ENCODE measurements at regions not wholly inside any gene's neighbourhood (a gene's known extent, or its start where the extent isn't known, plus 50 kb on each side); places are given as distances from the start of the nearest gene placed in this dataset.

DNA sequence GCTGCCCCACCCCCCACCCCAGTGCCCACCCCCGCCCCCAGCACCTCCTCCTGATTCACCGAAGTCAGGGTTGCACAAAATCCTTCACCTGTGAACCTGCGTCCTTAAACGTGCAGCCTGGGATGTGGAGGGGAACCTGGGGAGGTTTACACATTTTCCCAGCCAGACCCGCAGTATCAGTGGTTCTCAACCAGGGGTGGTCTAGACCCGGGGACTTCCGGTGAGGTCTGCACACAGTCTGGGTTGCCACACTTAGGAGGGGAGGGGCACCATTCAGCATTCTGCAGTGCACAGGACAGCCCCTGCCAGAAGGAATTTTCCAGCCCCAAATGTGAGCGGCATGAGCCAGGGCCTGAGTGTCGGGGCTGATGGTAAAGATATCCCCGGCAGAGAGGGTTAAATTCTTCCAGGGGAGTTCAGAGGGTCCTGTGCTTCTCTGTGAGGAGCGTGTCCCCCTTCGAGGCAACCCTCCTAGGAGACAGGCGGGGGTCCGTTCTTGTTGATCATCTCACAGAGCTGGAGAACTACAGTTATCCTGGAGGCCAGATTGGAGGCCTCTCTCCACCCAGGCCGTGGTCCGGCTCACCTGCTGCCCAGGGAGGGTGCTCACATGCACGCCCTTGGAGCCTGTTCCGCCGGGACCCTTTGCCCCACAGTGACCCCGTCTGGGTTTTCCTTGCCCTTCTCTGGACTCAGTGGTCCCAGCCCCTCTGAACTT, 113.6 kb downstream of the SIK1 start:
- H3K9me3 ChIP-seq (ENCODE audit: low read depth, low read length, poor library complexity, severe bottlenecking) = no peaks in the 10 kb centered on the region

DNA sequence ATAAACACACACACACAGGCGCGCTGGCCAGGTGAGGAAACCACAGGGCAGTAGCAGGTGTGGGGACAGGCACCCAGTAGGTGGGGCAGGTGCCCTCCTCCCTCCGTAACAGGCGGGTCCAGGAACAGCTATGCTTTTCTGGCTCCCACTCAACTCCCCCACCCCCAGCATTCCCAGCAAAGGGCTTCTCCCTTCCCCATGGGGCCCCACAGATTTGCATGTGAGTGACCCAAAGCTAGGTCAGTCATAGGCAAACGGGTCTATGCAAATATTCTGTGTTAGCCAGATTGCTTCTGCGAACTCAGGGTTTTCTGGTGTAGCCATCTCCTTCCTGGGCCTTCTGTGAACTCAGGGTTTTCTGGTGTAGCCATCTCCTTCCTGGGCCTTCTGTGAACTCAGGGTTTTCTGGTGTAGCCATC, 114.2 kb downstream of the SIK1 start:
- CTCF ChIA-PET = no interaction called here
- Histone ChIP-seq H3K4me3 (ENCODE audit: low read depth, low read length, poor library complexity, severe bottlenecking) (no peak overlapping the region), H3K9me3 (ENCODE audit: low read depth, low read length, poor library complexity, severe bottlenecking) (no peaks in the 10 kb centered on the region), H3K4me1 (ENCODE audit: insufficient read depth, low read length, poor library complexity, severe bottlenecking) (no peaks in the 10 kb centered on the region), H3K27ac (ENCODE audit: low read depth, low read length, poor library complexity, severe bottlenecking) (no peak overlapping the region), H3K27me3 (replicated peaks; ENCODE audit: insufficient read depth, low read depth, low read length, poor library complexity) (no peaks in the 10 kb centered on the region), H3K36me3 (ENCODE audit: insufficient read depth, low read length, poor library complexity, severe bottlenecking) (no peaks in the 10 kb centered on the region)
- no TSS peak for BruUV-seq (replicated peaks)
- TF ChIP-seq, protein P1, sequence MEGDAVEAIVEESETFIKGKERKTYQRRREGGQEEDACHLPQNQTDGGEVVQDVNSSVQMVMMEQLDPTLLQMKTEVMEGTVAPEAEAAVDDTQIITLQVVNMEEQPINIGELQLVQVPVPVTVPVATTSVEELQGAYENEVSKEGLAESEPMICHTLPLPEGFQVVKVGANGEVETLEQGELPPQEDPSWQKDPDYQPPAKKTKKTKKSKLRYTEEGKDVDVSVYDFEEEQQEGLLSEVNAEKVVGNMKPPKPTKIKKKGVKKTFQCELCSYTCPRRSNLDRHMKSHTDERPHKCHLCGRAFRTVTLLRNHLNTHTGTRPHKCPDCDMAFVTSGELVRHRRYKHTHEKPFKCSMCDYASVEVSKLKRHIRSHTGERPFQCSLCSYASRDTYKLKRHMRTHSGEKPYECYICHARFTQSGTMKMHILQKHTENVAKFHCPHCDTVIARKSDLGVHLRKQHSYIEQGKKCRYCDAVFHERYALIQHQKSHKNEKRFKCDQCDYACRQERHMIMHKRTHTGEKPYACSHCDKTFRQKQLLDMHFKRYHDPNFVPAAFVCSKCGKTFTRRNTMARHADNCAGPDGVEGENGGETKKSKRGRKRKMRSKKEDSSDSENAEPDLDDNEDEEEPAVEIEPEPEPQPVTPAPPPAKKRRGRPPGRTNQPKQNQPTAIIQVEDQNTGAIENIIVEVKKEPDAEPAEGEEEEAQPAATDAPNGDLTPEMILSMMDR (conservative IDR thresholded peaks at IDR 0.05; ENCODE audit: low read depth, low read length) = no peak
- POLR2A ChIA-PET (ENCODE audit: low non-redundant PET) = interaction anchor here (0.6 kb wide), 1 partner anchor 12 kb away, joined by 9 read pairs; no protein-coding TSS in a partner anchor
- intact Hi-C loops (cut with micrococcal nuclease; ENCODE audit: unreplicated experiment) = loop anchor here (10.0 kb wide), 1 partner anchor 332 kb away; no protein-coding TSS in a partner anchor
- no peak for DNase-seq (ENCODE audit: low spot score)

More for the DNA sequence above, 113.6 kb downstream of the SIK1 start:
- Histone ChIP-seq H3K27ac (ENCODE audit: low read depth, low read length, poor library complexity, severe bottlenecking) (no peak overlapping the region), H3K4me1 (ENCODE audit: insufficient read depth, low read length, poor library complexity, severe bottlenecking) (no peaks in the 10 kb centered on the region), H3K4me3 (ENCODE audit: low read depth, low read length, poor library complexity, severe bottlenecking) (no peak overlapping the region), H3K36me3 (ENCODE audit: insufficient read depth, low read length, poor library complexity, severe bottlenecking) (no peaks in the 10 kb centered on the region), H3K27me3 (replicated peaks; ENCODE audit: insufficient read depth, low read depth, low read length, poor library complexity) (no peaks in the 10 kb centered on the region)
- POLR2A ChIA-PET (ENCODE audit: low non-redundant PET) = no interaction called here
- BruUV-seq (replicated peaks) = no TSS peak
- intact Hi-C loops (cut with micrococcal nuclease; ENCODE audit: unreplicated experiment) = loop anchor here (10.0 kb wide), 1 partner anchor 331 kb away; no protein-coding TSS in a partner anchor
- TF ChIP-seq EZH2 (IDR thresholded peaks at IDR 0.05; ENCODE audit: borderline replicate concordance, low read depth, low read length, poor library complexity, severe bottlenecking) = no peak
- TF ChIP-seq, protein P1 (conservative IDR thresholded peaks at IDR 0.05; ENCODE audit: low read depth, low read length) = no peak
- CTCF ChIA-PET = no interaction called here
- no peak for DNase-seq (ENCODE audit: low spot score)

DNA sequence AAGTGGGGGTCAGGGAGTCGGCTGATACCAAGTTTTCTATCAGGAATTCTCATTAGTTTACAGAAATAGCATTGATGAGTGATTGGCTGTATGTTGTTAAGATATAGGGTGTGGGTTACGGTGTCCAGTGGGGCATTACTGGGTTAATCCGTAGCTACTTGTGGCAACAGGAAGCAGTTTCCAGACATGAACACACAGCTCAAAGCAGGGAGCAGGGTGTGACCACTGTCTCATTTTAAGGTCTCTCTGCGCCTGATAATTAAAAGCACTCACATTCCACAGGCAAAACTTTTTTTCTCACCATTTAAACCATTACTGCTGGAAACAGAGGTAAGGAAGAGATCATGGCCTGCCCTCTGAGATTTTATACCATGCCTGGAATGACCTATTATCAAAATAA, 114.9 kb downstream of the SIK1 start:
- TF ChIP-seq, protein P1 (conservative IDR thresholded peaks at IDR 0.05; ENCODE audit: low read depth, low read length) = no peak
- TF ChIP-seq EZH2 (IDR thresholded peaks at IDR 0.05; ENCODE audit: borderline replicate concordance, low read depth, low read length, poor library complexity, severe bottlenecking) = no peak
- Histone ChIP-seq H3K9me3 (ENCODE audit: low read depth, low read length, poor library complexity, severe bottlenecking) (no peaks in the 10 kb centered on the region), H3K27ac (ENCODE audit: low read depth, low read length, poor library complexity, severe bottlenecking) (no peak overlapping the region), H3K27me3 (replicated peaks; ENCODE audit: insufficient read depth, low read depth, low read length, poor library complexity) (no peaks in the 10 kb centered on the region), H3K36me3 (ENCODE audit: insufficient read depth, low read length, poor library complexity, severe bottlenecking) (no peaks in the 10 kb centered on the region), H3K4me1 (ENCODE audit: insufficient read depth, low read length, poor library complexity, severe bottlenecking) (no peaks in the 10 kb centered on the region), H3K4me3 (ENCODE audit: low read depth, low read length, poor library complexity, severe bottlenecking) (no peak overlapping the region)
- CTCF ChIA-PET = no interaction called here
- POLR2A ChIA-PET (ENCODE audit: low non-redundant PET) = interaction anchor here (0.6 kb wide), 1 partner anchor 12 kb away, joined by 9 read pairs; no protein-coding TSS in a partner anchor
- BruUV-seq (replicated peaks) = no TSS peak
- intact Hi-C loops (cut with micrococcal nuclease; ENCODE audit: unreplicated experiment) = loop anchor here (10.0 kb wide), 1 partner anchor 333 kb away; no protein-coding TSS in a partner anchor
- DNase-seq (ENCODE audit: low spot score) = no peak

Data from A673 (cell line).